ENCODE measurements at regions not wholly inside any gene's neighbourhood (a gene's known extent, or its start where the extent isn't known, plus 50 kb on each side); places are given as distances from the start of the nearest gene placed in this dataset.

- POLR2A ChIA-PET = interaction anchor here (0.9 to 1.4 kb wide), 3 partner anchors 14 to 113 kb away, joined by 5 to 7 read pairs (median 5); no protein-coding TSS in a partner anchor
- CTCF ChIA-PET = interaction anchor here (0.8 to 1.3 kb wide), 5 partner anchors 24 to 319 kb away, joined by 3 to 5 read pairs (median 4); no protein-coding TSS in a partner anchor
Measured at GRCh38 chr12:124452576-124453331, 114.7 kb downstream of the NCOR2 start.

GRCh38 chr12:124451637-124452243 lies 115.7 kb downstream of the NCOR2 start:
- ChIA-PET CTCF (interaction anchor here (0.8 kb wide), 1 partner anchor 14 kb away, joined by 3 read pairs; no protein-coding TSS in a partner anchor), POLR2A (interaction anchor here (1.1 kb wide), 1 partner anchor 15 kb away, joined by 3 read pairs; no protein-coding TSS in a partner anchor)

DNA sequence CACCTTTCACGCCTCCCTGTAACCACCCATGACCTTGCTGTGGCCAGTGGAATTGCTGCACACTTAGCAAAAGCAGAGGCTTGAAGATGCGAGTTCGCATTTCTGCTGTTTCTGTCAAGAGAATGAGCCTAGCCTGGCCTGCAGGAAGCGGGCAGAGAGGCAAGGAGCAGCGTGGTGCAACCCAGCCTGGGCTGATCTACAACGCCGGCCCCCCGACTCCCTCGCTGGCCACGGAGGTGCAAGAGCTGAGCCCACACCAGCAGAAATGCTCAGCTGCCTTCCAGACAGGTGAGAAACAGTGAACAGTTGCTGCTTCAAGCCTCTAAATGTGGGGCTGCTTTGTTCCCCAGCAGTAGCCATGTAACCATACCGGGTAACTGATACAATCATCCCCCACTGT lies 116.4 kb downstream of the NCOR2 start:
- CTCF ChIA-PET = interaction anchor here (0.8 kb wide), 1 partner anchor 15 kb away, joined by 3 read pairs; no protein-coding TSS in a partner anchor
- POLR2A ChIA-PET = interaction anchor here (1.1 kb wide), 1 partner anchor 16 kb away, joined by 3 read pairs; no protein-coding TSS in a partner anchor

DNA sequence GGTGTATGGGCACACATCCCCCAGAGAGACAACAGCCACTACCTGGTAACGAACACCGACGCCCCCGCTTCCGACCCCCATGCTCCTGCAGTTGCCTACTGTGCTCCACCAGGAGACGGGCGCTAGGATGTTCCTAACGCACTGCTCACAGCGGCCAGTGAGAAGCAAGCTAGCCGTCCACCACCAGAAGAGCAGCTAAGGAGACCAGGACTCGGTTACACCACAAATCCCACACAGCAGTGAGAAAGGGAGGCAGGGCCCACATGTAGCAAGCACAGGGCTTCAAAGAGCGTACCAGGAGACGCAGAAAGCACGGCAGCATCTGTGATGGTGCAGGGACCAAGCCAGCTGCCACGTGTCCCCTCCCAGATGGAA lies 117.0 kb downstream of the NCOR2 start:
- CTCF ChIA-PET = interaction anchor here (0.7 to 1.3 kb wide), 3 partner anchors 15 to 464 kb away, joined by 3 to 5 read pairs (median 3); partner anchors contain the start of gene UBC
- POLR2A ChIA-PET = no interaction called here

GRCh38 chr12:124449623-124450375 lies 117.6 kb downstream of the NCOR2 start:
- POLR2A ChIA-PET = no interaction called here
- CTCF ChIA-PET = interaction anchor here (0.7 to 1.3 kb wide), 3 partner anchors 16 to 464 kb away, joined by 3 to 5 read pairs (median 3); partner anchors contain the start of gene UBC

DNA sequence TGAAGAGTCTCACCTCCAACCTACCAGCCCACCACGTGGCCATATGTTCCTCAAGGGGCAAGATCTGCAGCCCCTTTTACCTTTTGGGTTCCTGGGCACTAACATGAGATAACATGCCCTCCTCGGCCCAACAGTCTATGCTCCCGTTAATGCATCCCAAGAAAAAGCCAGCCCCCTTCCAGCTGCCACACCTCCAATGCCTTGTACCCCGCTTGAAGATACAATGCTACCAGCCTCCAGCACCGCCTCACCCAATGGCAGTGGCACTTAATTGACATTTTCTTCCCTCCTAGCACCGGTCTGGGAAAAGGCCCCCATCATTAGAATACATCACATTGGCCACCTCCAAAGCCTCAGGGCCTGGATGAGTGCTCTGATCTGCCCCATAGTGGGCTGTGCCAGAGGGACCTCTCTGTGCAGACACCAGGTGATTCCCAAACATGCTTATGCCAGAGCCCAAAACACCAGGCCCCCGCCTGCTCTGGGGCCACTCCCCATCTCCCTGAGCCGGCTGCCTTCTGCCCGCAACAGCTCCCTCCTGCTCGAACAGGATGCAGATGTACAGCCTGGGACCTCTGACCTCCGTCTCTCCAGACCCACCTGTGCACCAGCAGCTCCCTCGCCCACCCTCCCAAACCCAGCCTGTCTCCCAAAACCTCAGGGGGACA lies 118.3 kb downstream of the NCOR2 start:
- ChIA-PET CTCF (interaction anchor here (1.3 kb wide), 1 partner anchor 17 kb away, joined by 5 read pairs; no protein-coding TSS in a partner anchor), POLR2A (no interaction called here)

- ChIA-PET POLR2A (no interaction called here), CTCF (no interaction called here)
Measured at GRCh38 chr12:124448241-124448954, 119.0 kb downstream of the NCOR2 start.

DNA sequence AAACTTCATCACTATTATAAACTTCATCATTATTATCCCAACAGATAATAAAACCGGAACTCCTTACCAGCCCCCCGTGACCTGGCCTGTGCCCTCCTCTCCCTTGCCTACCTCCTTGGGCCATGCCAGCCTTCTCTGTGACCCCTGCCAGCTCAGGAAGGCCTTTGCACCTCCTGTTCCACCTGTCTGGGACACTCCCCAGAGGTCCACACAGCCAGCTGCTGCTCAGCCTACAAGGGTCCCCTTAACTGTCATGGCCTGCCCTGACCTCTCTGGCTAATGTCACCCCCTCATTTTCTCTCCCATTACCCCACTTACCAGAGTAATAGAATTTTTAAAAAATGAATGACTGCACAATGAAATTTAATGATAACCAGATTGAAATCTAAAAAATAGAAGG lies 121.0 kb downstream of the NCOR2 start:
- ChIA-PET CTCF (no interaction called here), POLR2A (no interaction called here)

DNA sequence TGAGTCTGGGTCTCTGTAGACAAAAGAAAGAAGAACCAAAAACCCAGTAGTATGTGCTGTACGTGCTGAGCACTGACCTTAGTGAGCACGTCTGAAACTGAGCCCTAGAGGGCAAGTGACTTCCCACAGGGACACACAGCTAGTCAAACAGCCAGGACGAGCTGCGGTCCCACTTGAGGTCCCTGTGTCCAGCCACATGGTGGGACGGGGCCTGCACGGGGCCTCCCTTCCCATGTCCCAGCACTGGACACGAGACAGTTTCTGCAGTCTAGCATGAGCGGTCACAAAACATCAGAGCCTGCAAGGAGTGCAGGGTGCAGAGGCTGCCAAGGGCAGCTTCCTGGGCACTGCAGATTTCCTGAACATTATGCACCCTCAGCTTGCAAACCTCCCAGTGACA lies 121.6 kb downstream of the NCOR2 start:
- CTCF ChIA-PET = no interaction called here
- POLR2A ChIA-PET = no interaction called here

GRCh38 chr12:124445121-124445718 lies 122.2 kb downstream of the NCOR2 start:
- CTCF ChIA-PET = no interaction called here
- POLR2A ChIA-PET = no interaction called here

DNA sequence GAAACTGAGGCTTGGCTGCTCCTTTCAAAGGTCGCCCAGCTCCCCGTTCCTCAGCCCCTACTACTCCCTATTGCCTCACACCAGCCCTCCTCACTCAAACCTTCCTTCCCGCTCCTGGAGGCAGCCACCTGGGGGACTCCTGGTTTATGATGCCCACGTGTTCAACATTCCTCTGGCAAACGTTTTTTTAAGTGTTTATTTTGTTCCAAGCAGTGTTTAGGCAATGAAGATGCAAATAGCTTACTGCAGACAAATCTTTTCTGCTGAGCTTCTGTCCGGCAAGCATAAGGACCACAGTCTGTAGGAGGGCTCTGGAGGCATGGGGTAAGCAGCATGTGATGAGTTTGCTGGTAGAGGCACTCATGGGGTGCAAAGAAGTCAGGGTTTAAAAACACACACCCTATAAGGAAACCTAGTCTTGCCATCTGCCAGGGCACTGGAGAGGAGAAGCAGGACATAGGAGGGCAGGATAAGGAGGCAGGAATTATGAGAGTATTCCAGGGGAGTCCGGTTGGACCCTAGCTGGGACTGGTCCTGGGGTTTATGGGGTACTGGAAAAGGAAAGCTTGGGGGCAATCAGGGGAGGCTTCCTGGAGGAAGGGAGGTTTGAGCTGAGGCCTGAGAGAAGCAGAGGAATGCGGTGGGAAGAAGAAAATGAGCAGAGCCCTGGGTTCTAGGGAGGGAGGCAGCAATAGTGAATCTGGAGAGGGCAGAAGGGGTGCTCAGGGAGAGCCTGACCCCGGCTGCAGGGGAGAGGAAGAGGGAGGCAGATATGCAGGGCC lies 123.3 kb downstream of the NCOR2 start:
- ChIA-PET CTCF (no interaction called here), POLR2A (no interaction called here)

DNA sequence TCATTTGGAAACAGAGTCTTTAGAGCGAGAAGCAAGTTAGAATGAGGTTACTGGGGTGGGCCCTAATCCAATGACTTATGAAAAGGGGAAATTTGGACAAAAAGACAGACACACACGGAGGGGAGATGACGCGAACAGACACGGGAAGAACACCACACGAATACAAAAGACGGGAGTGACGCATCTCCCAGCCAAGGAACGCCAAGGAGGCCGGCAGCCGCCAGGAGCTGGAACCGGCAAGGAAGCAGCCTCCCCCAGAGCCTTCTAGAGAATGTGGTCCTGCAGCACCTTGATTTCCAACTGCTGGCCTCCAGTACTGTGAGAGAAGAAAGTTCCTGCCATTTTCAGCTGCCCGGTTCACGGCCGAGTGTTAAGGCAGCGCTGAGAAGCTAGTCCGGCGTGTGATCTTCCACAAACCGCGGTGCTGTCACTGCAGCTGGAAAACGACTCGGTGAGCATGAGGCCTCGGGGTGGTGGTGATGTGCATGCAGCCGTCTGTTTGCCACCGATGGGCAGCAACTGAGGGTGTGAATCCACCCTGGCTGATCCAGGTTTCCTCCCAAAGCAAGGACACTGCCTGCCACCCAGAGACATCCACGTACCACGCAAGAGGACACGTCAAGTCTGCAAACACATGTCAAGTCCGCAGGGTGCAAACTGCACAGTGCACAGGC lies 124.5 kb downstream of the NCOR2 start:
- ChIA-PET POLR2A (no interaction called here), CTCF (no interaction called here)

DNA sequence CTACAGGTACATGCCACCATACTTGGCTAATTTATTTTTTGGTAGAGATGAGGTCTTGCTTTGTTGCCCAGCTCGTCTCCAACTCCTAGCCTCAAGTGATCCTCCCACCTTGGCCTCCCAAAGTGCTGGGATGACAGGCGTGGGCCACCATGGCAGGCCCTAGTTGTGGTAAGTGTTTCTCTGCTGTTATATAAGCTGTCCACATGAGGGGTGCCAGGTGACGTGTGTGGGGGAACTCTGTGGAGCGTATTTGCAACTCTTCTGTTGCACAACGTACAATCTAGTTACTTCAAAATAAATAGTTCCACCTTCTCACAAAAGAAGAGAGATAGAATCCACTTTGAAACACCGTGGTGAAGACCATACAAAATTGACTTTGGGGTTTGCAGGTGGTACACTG lies 125.1 kb downstream of the NCOR2 start:
- POLR2A ChIA-PET = no interaction called here

GRCh38 chr12:124441443-124442194 lies 125.8 kb downstream of the NCOR2 start:
- CTCF ChIA-PET = no interaction called here
- POLR2A ChIA-PET = no interaction called here

More for the DNA sequence above, 125.1 kb downstream of the NCOR2 start:
- CTCF ChIA-PET = no interaction called here

DNA sequence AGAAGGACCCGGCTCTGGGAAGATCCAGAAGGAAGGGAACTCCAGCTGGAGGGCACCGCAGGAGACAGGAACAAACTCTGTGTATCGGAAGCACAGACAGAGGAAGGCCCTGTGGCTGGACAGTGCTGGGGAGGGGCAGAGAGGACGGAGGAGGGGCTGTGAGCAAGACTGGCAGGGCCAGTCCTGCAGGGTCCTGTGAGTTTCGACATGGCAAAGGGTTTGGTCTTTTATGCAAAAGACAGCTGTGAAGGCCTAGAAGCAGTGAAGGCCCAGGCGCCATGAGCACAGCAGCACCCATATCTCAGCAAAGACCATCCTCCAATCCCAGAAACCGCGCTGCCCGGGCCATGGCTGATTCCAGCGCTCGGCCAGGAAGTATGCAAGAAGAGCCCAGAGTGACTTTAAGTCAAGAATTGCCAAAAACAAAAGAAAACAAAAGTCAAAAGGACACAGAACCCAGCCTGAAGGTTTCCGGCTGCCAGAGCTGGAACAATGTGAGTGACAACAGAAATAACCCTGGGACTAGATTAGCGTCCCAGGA lies 126.5 kb downstream of the NCOR2 start:
- POLR2A ChIA-PET = no interaction called here

GRCh38 chr12:124440031-124440626 lies 127.3 kb downstream of the NCOR2 start:
- ChIA-PET CTCF (no interaction called here), POLR2A (no interaction called here)

More for the DNA sequence above, 126.5 kb downstream of the NCOR2 start:
- CTCF ChIA-PET = no interaction called here

Measured in activated CD8-positive, alpha-beta memory T cell treated with anti-CD3 and anti-CD28 coated beads for 36 hours (primary cell).